ENCODE measurements at regions not wholly inside any gene's neighbourhood (a gene's known extent, or its start where the extent isn't known, plus 50 kb on each side); places are given as distances from the start of the nearest gene placed in this dataset.

- H3K27ac Mint-ChIP-seq: no peak overlapping the region
Measured at GRCh38 chr1:22273686-22274681, 131.1 kb upstream of the WNT4 start.

More at GRCh38 chr1:22273686-22274681, 131.1 kb upstream of the WNT4 start:
- no peaks in the 10 kb centered on the region for H3K9me2 ChIP-seq (ENCODE audit: insufficient read depth)
- Mint-ChIP-seq H3K4me1 (peaks cover 47% of the 10 kb centered on the region), H3K4me3 (no peak overlapping the region), H3K36me3 (ENCODE audit: low read depth) (no peaks in the 10 kb centered on the region; the same call in 2 of the 3 replicates), H3K27me3 (ENCODE audit: insufficient read depth, low read depth, poor library complexity) (peaks cover 18% of the 10 kb centered on the region), H3K9me3 (peaks cover under 1% of the 10 kb centered on the region)
- no peak overlapping the region for H2AFZ ChIP-seq
- H3K4me1 ChIP-seq (ENCODE audit: insufficient read depth): peaks cover 24% of the 10 kb centered on the region
- no peak overlapping the region for H3K4me3 ChIP-seq
- H3F3A ChIP-seq (replicated peaks; ENCODE audit: low read depth): no peaks in the 10 kb centered on the region
- DNase-seq (ENCODE audit: low spot score) (no peak), ATAC-seq (no peak)
- no peaks in the 10 kb centered on the region for H4K20me1 ChIP-seq (replicated peaks; ENCODE audit: insufficient read depth)
- H3K4me2 ChIP-seq: 0 out of 2 replicates have a peak overlapping the region, but pooled peaks have one; percentile 32
- TF ChIP-seq STAT1 (IDR thresholded peaks at IDR 0.05; ENCODE audit: unreplicated experiment) (no peak), CTCF (conservative IDR thresholded peaks at IDR 0.05; ENCODE audit: low read depth in 2 of 2) (no peak), JUNB (IDR thresholded peaks at IDR 0.05; ENCODE audit: unreplicated experiment) (no peak), CREB1 (CRISPR knock-in tag; IDR thresholded peaks at IDR 0.05; ENCODE audit: low read depth) (no peak), ZNF114 (CRISPR knock-in tag; IDR thresholded peaks at IDR 0.05) (no peak), POLR2AphosphoS5 (IDR thresholded peaks at IDR 0.05; ENCODE audit: low read depth) (no peak), EZH2 (IDR thresholded peaks at IDR 0.05; ENCODE audit: low read depth, unreplicated experiment) (no peak), ZNF331 (CRISPR knock-in tag; IDR thresholded peaks at IDR 0.05; ENCODE audit: low read depth) (no peak), EZH2phosphoT487 (IDR thresholded peaks at IDR 0.05; ENCODE audit: unreplicated experiment) (no peak), NANOG (IDR thresholded peaks at IDR 0.05; ENCODE audit: borderline replicate concordance) (no peak)
- TF ChIP-seq, protein P1, sequence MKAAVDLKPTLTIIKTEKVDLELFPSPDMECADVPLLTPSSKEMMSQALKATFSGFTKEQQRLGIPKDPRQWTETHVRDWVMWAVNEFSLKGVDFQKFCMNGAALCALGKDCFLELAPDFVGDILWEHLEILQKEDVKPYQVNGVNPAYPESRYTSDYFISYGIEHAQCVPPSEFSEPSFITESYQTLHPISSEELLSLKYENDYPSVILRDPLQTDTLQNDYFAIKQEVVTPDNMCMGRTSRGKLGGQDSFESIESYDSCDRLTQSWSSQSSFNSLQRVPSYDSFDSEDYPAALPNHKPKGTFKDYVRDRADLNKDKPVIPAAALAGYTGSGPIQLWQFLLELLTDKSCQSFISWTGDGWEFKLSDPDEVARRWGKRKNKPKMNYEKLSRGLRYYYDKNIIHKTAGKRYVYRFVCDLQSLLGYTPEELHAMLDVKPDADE (IDR thresholded peaks at IDR 0.05): no peak
- TF ChIP-seq, protein P2, sequence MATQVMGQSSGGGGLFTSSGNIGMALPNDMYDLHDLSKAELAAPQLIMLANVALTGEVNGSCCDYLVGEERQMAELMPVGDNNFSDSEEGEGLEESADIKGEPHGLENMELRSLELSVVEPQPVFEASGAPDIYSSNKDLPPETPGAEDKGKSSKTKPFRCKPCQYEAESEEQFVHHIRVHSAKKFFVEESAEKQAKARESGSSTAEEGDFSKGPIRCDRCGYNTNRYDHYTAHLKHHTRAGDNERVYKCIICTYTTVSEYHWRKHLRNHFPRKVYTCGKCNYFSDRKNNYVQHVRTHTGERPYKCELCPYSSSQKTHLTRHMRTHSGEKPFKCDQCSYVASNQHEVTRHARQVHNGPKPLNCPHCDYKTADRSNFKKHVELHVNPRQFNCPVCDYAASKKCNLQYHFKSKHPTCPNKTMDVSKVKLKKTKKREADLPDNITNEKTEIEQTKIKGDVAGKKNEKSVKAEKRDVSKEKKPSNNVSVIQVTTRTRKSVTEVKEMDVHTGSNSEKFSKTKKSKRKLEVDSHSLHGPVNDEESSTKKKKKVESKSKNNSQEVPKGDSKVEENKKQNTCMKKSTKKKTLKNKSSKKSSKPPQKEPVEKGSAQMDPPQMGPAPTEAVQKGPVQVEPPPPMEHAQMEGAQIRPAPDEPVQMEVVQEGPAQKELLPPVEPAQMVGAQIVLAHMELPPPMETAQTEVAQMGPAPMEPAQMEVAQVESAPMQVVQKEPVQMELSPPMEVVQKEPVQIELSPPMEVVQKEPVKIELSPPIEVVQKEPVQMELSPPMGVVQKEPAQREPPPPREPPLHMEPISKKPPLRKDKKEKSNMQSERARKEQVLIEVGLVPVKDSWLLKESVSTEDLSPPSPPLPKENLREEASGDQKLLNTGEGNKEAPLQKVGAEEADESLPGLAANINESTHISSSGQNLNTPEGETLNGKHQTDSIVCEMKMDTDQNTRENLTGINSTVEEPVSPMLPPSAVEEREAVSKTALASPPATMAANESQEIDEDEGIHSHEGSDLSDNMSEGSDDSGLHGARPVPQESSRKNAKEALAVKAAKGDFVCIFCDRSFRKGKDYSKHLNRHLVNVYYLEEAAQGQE (IDR thresholded peaks at IDR 0.05; ENCODE audit: unreplicated experiment): no peak
- TF ChIP-seq, protein P3, sequence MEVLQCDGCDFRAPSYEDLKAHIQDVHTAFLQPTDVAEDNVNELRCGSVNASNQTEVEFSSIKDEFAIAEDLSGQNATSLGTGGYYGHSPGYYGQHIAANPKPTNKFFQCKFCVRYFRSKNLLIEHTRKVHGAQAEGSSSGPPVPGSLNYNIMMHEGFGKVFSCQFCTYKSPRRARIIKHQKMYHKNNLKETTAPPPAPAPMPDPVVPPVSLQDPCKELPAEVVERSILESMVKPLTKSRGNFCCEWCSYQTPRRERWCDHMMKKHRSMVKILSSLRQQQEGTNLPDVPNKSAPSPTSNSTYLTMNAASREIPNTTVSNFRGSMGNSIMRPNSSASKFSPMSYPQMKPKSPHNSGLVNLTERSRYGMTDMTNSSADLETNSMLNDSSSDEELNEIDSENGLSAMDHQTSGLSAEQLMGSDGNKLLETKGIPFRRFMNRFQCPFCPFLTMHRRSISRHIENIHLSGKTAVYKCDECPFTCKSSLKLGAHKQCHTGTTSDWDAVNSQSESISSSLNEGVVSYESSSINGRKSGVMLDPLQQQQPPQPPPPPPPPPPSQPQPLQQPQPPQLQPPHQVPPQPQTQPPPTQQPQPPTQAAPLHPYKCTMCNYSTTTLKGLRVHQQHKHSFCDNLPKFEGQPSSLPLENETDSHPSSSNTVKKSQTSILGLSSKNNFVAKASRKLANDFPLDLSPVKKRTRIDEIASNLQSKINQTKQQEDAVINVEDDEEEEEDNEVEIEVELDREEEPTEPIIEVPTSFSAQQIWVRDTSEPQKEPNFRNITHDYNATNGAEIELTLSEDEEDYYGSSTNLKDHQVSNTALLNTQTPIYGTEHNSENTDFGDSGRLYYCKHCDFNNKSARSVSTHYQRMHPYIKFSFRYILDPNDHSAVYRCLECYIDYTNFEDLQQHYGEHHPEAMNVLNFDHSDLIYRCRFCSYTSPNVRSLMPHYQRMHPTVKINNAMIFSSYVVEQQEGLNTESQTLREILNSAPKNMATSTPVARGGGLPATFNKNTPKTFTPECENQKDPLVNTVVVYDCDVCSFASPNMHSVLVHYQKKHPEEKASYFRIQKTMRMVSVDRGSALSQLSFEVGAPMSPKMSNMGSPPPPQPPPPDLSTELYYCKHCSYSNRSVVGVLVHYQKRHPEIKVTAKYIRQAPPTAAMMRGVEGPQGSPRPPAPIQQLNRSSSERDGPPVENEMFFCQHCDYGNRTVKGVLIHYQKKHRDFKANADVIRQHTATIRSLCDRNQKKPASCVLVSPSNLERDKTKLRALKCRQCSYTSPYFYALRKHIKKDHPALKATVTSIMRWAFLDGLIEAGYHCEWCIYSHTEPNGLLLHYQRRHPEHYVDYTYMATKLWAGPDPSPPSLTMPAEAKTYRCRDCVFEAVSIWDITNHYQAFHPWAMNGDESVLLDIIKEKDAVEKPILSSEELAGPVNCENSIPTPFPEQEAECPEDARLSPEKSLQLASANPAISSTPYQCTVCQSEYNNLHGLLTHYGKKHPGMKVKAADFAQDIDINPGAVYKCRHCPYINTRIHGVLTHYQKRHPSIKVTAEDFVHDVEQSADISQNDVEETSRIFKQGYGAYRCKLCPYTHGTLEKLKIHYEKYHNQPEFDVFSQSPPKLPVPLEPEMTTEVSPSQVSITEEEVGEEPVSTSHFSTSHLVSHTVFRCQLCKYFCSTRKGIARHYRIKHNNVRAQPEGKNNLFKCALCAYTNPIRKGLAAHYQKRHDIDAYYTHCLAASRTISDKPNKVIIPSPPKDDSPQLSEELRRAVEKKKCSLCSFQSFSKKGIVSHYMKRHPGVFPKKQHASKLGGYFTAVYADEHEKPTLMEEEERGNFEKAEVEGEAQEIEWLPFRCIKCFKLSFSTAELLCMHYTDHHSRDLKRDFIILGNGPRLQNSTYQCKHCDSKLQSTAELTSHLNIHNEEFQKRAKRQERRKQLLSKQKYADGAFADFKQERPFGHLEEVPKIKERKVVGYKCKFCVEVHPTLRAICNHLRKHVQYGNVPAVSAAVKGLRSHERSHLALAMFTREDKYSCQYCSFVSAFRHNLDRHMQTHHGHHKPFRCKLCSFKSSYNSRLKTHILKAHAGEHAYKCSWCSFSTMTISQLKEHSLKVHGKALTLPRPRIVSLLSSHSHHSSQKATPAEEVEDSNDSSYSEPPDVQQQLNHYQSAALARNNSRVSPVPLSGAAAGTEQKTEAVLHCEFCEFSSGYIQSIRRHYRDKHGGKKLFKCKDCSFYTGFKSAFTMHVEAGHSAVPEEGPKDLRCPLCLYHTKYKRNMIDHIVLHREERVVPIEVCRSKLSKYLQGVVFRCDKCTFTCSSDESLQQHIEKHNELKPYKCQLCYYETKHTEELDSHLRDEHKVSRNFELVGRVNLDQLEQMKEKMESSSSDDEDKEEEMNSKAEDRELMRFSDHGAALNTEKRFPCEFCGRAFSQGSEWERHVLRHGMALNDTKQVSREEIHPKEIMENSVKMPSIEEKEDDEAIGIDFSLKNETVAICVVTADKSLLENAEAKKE (CRISPR knock-in tag; IDR thresholded peaks at IDR 0.05): no peak
- no peaks in the 10 kb centered on the region for H3K36me3 ChIP-seq (ENCODE audit: insufficient read depth)
- H3K27ac ChIP-seq (ENCODE audit: low read depth): no peak overlapping the region
- no peaks in the 10 kb centered on the region for H3K79me2 ChIP-seq (replicated peaks; ENCODE audit: insufficient read depth)
- H3K27me3 ChIP-seq (ENCODE audit: insufficient read depth): no peaks in the 10 kb centered on the region
